Activated CD4-positive, alpha-beta T cell treated with anti-CD3 and anti-CD28 coated beads for 36 hours (primary cell): ENCODE measurements at regions not wholly inside any gene's neighbourhood (a gene's known extent, or its start where the extent isn't known, plus 50 kb on each side); places are given as distances from the start of the nearest gene placed in this dataset.

Source experiments
- ATAC-seq: fragments of 200-7000 bp; cut with Tn5 transposase; one replicate; pipeline ENCODE4 v1.10.0; 2021; ENCODE audit warnings: mild to moderate bottlenecking, moderate library complexity
- CTCF ChIA-PET: fragments of 350-600 bp; sonication (Branson Sonifier 250); formaldehyde crosslinking; loops from one replicate; lab custom pipeline; 2021; ENCODE audit warnings: antibody characterized with exemption; lab: Charles Lee
- POLR2A ChIA-PET: fragments of 350-600 bp; sonication (Branson Sonifier 250); formaldehyde crosslinking; loops from one replicate; lab custom pipeline; 2021; ENCODE audit warnings: antibody characterized with exemption, inconsistent platforms; lab: Charles Lee
- DNase-seq: peaks from one replicate; pipeline ENCODE4 v3.0.0-alpha.2; 2020
- H3K27ac Mint-ChIP-seq: one replicate; pipeline ENCODE4 v1.8.0; 2021; ENCODE audit warnings: mixed read lengths
- H3K27me3 Mint-ChIP-seq: one replicate; pipeline ENCODE4 v1.8.0; 2021; ENCODE audit warnings: mixed read lengths
- H3K36me3 Mint-ChIP-seq: one replicate; pipeline ENCODE4 v1.8.0; 2021; ENCODE audit warnings: low read depth, mixed read lengths
- H3K4me1 Mint-ChIP-seq: one replicate; pipeline ENCODE4 v1.8.0; 2021; ENCODE audit warnings: mixed read lengths
- H3K4me3 Mint-ChIP-seq: one replicate; pipeline ENCODE4 v1.8.0; 2021; ENCODE audit warnings: mild to moderate bottlenecking, moderate library complexity, mixed read lengths
- H3K9me3 Mint-ChIP-seq: one replicate; pipeline ENCODE4 v1.8.0; 2021; ENCODE audit warnings: low read depth, mixed read lengths
- intact Hi-C, 2 experiments: fragments of 100-400 bp; cut with DNase I in 1 of 2; cut with micrococcal nuclease in 1 of 2; formaldehyde crosslinking; loops; one replicate each; pipeline versions ENCODE4 v1.14.2 to v1.15.1; 2022 to 2024; cut with DNase I, micrococcal nuclease

DNA sequence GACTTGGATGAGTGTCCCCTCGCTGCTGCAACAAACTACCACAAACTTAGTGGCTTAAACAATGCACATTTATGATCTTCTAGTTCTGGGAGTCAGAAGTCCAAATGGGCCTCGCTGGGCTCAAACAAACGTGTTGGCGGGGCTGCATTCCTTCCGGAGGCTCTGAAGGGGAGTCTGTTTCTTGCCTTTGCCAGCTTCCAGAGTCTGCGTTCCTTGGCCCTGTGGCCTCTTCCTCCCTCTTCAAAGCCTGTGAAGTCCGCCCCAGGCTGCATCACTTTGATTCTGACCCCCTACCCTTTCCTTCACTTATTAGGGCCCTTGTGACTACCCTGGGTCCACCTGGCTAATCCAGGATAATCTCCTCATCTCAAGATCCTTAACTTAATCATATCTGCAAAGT is 80.3 kb upstream of the NECTIN1 start:
- intact Hi-C loops, result no loop called here
- Mint-ChIP-seq H3K27ac (no peak overlapping the region), H3K9me3 (no peaks in the 10 kb centered on the region), H3K36me3 (no peaks in the 10 kb centered on the region), H3K27me3 (peaks cover 2% of the 10 kb centered on the region), H3K4me1 (no peaks in the 10 kb centered on the region), H3K4me3 (no peak overlapping the region)
- ATAC-seq, result no peak
- ChIA-PET CTCF (interaction anchor here (1.0 kb wide), 1 partner anchor 157 kb away, joined by 3 read pairs; no protein-coding TSS in a partner anchor), POLR2A (no interaction called here)
- no peak for DNase-seq

- no peaks in the 10 kb centered on the region for H3K9me3 Mint-ChIP-seq
- no peak overlapping the region for H3K27ac Mint-ChIP-seq
- CTCF ChIA-PET, result interaction anchor here (1.0 kb wide), 1 partner anchor 158 kb away, joined by 3 read pairs; no protein-coding TSS in a partner anchor
- peaks cover 2% of the 10 kb centered on the region for H3K27me3 Mint-ChIP-seq
- no peak for ATAC-seq
- POLR2A ChIA-PET, result no interaction called here
- intact Hi-C loops, result no loop called here
- H3K4me3 Mint-ChIP-seq, result no peak overlapping the region
- no peaks in the 10 kb centered on the region for H3K36me3 Mint-ChIP-seq
- no peaks in the 10 kb centered on the region for H3K4me1 Mint-ChIP-seq
- no peak for DNase-seq
These were observed 79.6 kb upstream of the NECTIN1 start for GRCh38 chr11:119808407-119809185.

DNA sequence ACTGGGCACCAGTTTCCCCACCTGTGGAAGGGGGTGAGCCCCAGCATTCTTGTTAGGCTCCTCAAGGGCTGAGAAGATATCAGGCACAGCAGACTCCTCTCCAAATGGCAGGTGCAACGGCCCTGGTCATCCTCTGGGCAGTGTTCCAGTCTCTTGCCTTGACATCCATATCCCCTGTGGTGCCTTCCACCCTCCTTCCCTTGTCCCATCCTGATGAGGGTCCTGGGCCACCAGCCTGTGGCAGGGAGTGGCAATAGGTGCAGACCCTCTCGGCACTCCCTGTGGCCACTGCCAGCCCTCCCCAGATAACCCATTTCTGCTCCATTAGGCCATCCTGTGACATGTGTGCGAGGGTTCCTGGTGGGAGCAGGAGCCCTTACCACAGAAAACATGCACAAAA is 78.8 kb upstream of the NECTIN1 start:
- no peak for ATAC-seq
- H3K27ac Mint-ChIP-seq, result no peak overlapping the region
- CTCF ChIA-PET, result no interaction called here
- no peaks in the 10 kb centered on the region for H3K4me1 Mint-ChIP-seq
- no peak overlapping the region for H3K4me3 Mint-ChIP-seq
- no peaks in the 10 kb centered on the region for H3K9me3 Mint-ChIP-seq
- POLR2A ChIA-PET, result no interaction called here
- DNase-seq, result no peak
- H3K27me3 Mint-ChIP-seq, result peaks cover 2% of the 10 kb centered on the region
- intact Hi-C loops, result no loop called here
- H3K36me3 Mint-ChIP-seq, result no peaks in the 10 kb centered on the region

- H3K27ac Mint-ChIP-seq, result no peak overlapping the region
- H3K4me1 Mint-ChIP-seq, result no peaks in the 10 kb centered on the region
- intact Hi-C loops, result no loop called here
- DNase-seq, result no peak
- CTCF ChIA-PET, result no interaction called here
- ATAC-seq, result no peak
- H3K27me3 Mint-ChIP-seq, result peaks cover 2% of the 10 kb centered on the region
- no peak overlapping the region for H3K4me3 Mint-ChIP-seq
- no peaks in the 10 kb centered on the region for H3K9me3 Mint-ChIP-seq
- POLR2A ChIA-PET, result no interaction called here
- no peaks in the 10 kb centered on the region for H3K36me3 Mint-ChIP-seq
These were observed 78.4 kb upstream of the NECTIN1 start for GRCh38 chr11:119807402-119807801.

GRCh38 chr11:119806064-119806915 is 77.3 kb upstream of the NECTIN1 start:
- CTCF ChIA-PET, result no interaction called here
- H3K27me3 Mint-ChIP-seq, result peaks cover 5% of the 10 kb centered on the region
- no peaks in the 10 kb centered on the region for H3K36me3 Mint-ChIP-seq
- no peak for ATAC-seq
- DNase-seq, result no peak
- no peaks in the 10 kb centered on the region for H3K4me1 Mint-ChIP-seq
- POLR2A ChIA-PET, result no interaction called here
- H3K27ac Mint-ChIP-seq, result no peak overlapping the region
- no peak overlapping the region for H3K4me3 Mint-ChIP-seq
- intact Hi-C loops, result no loop called here
- H3K9me3 Mint-ChIP-seq, result no peaks in the 10 kb centered on the region

DNA sequence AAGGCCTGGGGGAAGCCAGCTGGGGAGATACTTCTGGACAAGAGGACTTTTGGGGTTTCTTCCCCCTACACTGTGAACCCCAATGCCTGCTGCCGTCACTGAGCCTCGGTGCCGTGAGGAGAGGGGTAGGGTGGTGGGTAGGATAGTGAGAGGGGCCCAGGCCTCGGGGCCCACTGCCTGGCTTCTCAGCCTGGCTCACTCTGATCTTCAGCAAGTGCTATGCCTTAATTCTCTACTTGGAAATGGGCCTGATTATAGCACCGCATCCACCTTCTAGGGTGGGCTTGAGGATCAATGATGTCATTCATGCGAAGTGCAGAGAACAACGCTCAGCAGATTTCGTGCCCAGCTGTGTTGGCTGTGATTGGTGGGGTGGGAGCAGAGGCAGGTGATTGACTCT is 76.7 kb upstream of the NECTIN1 start:
- POLR2A ChIA-PET, result no interaction called here
- CTCF ChIA-PET, result no interaction called here
- H3K27ac Mint-ChIP-seq, result no peak overlapping the region
- no peaks in the 10 kb centered on the region for H3K4me1 Mint-ChIP-seq
- ATAC-seq (no peak), DNase-seq (no peak)
- H3K27me3 Mint-ChIP-seq, result peaks cover 5% of the 10 kb centered on the region
- intact Hi-C loops, result no loop called here
- no peaks in the 10 kb centered on the region for H3K36me3 Mint-ChIP-seq
- H3K9me3 Mint-ChIP-seq, result no peaks in the 10 kb centered on the region
- no peak overlapping the region for H3K4me3 Mint-ChIP-seq

DNA sequence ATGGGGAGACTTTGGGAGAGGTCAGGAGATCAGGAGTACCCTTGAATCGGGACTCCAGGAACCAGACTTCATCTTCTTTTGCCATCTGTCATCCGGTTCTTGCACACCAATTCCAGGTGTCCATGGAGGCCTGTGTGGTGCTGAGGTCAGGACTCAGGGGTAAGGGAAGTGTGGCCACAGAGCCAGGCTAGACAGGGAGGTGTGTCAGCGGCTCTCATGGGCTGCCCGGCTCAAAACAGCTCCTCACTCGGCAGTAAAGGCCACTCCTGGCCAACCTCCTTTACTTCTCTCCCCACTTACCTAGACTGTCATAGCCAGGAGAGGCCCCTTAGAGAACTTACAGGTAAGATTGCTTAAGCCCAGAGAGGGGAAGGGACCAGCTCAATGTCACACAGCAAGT is 75.7 kb upstream of the NECTIN1 start:
- no peak overlapping the region for H3K27ac Mint-ChIP-seq

DNA sequence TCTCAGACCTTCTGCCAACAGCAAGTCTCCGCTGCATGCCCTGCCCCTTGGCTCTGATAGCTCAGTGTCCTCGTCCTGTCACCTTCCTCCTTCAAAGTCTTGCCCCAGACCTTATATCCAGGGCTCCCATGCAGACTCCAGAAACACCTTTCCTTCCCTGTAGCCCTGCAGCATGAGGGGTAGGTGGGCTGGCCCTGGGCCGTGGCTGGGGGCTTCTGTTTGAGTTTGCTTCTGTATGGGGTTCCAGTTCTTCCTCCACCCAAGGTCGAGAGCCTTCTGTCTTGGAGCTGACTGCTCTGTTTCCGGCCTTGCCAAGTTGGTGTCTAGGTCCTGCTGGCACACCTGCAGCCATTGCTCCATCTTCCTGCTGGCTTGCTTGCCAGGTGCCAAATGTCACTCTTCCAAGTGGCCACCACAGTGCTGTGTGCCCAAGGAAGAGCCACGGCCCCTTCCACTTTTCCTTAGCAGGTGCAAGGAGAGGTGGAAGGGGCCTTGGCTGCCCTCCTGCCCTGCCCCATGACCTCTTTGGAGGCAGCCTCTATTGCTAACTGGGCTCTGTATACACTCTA is 74.8 kb upstream of the NECTIN1 start:
- ChIA-PET POLR2A (no interaction called here), CTCF (interaction anchor here (0.6 to 1.2 kb wide), 4 partner anchors 10 to 196 kb away, joined by 3 read pairs; no protein-coding TSS in a partner anchor)
- DNase-seq, result no peak
- ATAC-seq, result no peak
- Mint-ChIP-seq H3K27ac (no peak overlapping the region), H3K36me3 (no peaks in the 10 kb centered on the region), H3K27me3 (peaks cover 10% of the 10 kb centered on the region), H3K4me3 (no peak overlapping the region), H3K9me3 (no peaks in the 10 kb centered on the region), H3K4me1 (no peaks in the 10 kb centered on the region)
- intact Hi-C loops, result no loop called here

More for the DNA sequence above, 75.7 kb upstream of the NECTIN1 start:
- H3K27me3 Mint-ChIP-seq, result peaks cover 5% of the 10 kb centered on the region
- H3K9me3 Mint-ChIP-seq, result no peaks in the 10 kb centered on the region
- POLR2A ChIA-PET, result no interaction called here
- intact Hi-C loops, result no loop called here
- CTCF ChIA-PET, result no interaction called here
- no peaks in the 10 kb centered on the region for H3K4me1 Mint-ChIP-seq
- no peak for DNase-seq
- no peak overlapping the region for H3K4me3 Mint-ChIP-seq
- ATAC-seq, result no peak
- no peaks in the 10 kb centered on the region for H3K36me3 Mint-ChIP-seq

GRCh38 chr11:119803139-119803538 is 74.1 kb upstream of the NECTIN1 start:
- no peaks in the 10 kb centered on the region for H3K9me3 Mint-ChIP-seq

DNA sequence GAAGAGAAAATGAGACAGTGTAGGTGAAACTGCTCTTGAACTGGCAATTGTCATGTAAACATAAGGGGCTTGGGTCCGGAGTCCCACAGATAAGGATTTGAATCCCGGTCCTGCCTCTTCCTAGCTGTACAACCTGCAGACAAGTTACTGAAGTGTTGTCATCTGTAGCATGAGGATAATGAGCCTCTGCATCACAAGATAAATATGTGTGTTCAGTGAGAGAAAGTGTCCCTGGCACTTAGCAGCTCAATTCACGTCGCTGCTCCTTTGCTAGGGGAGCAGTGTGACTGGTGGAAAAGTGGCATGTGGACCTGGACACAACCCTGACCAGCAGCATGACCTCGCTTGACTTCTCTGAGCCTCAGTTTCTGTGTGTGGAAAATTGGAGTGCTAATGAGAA is 73.7 kb upstream of the NECTIN1 start:
- H3K27ac Mint-ChIP-seq, result no peak overlapping the region
- H3K36me3 Mint-ChIP-seq, result no peaks in the 10 kb centered on the region
- H3K4me3 Mint-ChIP-seq, result no peak overlapping the region
- ATAC-seq, result no peak
- ChIA-PET CTCF (interaction anchor here (1.2 kb wide), 1 partner anchor 62 kb away, joined by 3 read pairs; no protein-coding TSS in a partner anchor), POLR2A (no interaction called here)
- no peaks in the 10 kb centered on the region for H3K4me1 Mint-ChIP-seq
- DNase-seq, result no peak
- H3K9me3 Mint-ChIP-seq, result no peaks in the 10 kb centered on the region
- H3K27me3 Mint-ChIP-seq, result peaks cover 11% of the 10 kb centered on the region
- intact Hi-C loops, result no loop called here

More at GRCh38 chr11:119803139-119803538, 74.1 kb upstream of the NECTIN1 start:
- Mint-ChIP-seq H3K27ac (no peak overlapping the region), H3K4me3 (no peak overlapping the region), H3K27me3 (peaks cover 11% of the 10 kb centered on the region), H3K36me3 (no peaks in the 10 kb centered on the region), H3K4me1 (no peaks in the 10 kb centered on the region)
- no peak for DNase-seq
- POLR2A ChIA-PET, result no interaction called here
- CTCF ChIA-PET, result interaction anchor here (0.6 to 1.2 kb wide), 4 partner anchors 9 to 196 kb away, joined by 3 read pairs; no protein-coding TSS in a partner anchor
- intact Hi-C loops, result no loop called here
- no peak for ATAC-seq

- Mint-ChIP-seq H3K4me1 (no peaks in the 10 kb centered on the region), H3K9me3 (no peaks in the 10 kb centered on the region), H3K27ac (no peak overlapping the region), H3K4me3 (no peak overlapping the region), H3K36me3 (no peaks in the 10 kb centered on the region), H3K27me3 (peaks cover 11% of the 10 kb centered on the region)
- intact Hi-C loops, result no loop called here
- POLR2A ChIA-PET, result no interaction called here
- DNase-seq (no peak), ATAC-seq (no peak)
- CTCF ChIA-PET, result interaction anchor here (1.2 kb wide), 1 partner anchor 35 kb away, joined by 5 read pairs; no protein-coding TSS in a partner anchor
These were observed 71.6 kb upstream of the NECTIN1 start for GRCh38 chr11:119800619-119801018.
